ENCODE measurements at regions not wholly inside any gene's neighbourhood (a gene's known extent, or its start where the extent isn't known, plus 50 kb on each side); places are given as distances from the start of the nearest gene placed in this dataset.

DNA sequence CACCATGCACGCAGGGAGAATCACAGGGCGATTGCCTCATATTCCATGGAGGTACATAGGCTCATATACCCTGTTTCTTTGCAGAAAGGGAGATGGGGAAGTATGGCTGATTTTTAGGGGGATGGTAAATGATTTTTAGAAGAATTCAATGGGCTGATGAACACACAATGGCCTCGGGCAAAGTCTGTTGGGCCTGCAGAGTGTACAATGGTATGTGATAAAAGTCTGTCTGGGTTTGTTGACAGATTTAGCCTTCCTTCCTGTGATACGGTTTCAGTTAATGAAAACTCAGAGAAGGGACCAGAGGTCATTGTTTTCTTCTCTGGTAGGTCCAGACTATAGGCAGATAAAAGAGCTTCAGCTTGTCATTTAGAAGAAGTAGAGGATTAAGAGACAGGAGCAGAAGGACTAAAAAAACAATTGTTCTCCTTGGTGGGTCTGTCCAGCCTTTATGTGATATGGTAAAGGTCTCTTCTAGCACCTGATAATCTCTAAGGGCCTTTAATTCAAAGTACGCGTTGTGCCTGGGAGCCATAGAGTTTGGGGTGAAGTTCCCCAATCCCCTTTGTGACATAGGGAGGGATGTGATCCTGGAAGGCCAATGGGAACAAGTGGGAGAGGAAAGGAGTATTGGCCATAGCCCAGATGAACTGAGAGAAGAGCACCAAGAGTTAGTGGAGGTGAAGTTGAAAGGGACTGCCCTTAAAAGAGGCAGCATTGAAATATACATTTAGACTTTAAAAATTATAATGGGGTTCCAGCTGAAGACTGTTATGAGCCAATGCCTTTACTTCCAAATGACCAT, 107.5 kb upstream of the SERPINE2 start:
- TF ChIP-seq RAD21 (conservative IDR thresholded peaks at IDR 0.05) (no peak), EZH2 (IDR thresholded peaks at IDR 0.05; ENCODE audit: borderline replicate concordance, insufficient read depth, low read length, poor library complexity, severe bottlenecking) (no peak), MXI1 (conservative IDR thresholded peaks at IDR 0.05; ENCODE audit: poor library complexity, severe bottlenecking) (no peak), TAF1 (IDR thresholded peaks at IDR 0.05; ENCODE audit: low read depth) (no peak)
- TF ChIP-seq, protein P1, sequence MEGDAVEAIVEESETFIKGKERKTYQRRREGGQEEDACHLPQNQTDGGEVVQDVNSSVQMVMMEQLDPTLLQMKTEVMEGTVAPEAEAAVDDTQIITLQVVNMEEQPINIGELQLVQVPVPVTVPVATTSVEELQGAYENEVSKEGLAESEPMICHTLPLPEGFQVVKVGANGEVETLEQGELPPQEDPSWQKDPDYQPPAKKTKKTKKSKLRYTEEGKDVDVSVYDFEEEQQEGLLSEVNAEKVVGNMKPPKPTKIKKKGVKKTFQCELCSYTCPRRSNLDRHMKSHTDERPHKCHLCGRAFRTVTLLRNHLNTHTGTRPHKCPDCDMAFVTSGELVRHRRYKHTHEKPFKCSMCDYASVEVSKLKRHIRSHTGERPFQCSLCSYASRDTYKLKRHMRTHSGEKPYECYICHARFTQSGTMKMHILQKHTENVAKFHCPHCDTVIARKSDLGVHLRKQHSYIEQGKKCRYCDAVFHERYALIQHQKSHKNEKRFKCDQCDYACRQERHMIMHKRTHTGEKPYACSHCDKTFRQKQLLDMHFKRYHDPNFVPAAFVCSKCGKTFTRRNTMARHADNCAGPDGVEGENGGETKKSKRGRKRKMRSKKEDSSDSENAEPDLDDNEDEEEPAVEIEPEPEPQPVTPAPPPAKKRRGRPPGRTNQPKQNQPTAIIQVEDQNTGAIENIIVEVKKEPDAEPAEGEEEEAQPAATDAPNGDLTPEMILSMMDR (IDR thresholded peaks at IDR 0.05; ENCODE audit: poor library complexity, severe bottlenecking) = no peak

All from neural cell (in vitro differentiated cells).